H1 (cell line): ENCODE measurements at regions not wholly inside any gene's neighbourhood (a gene's known extent, or its start where the extent isn't known, plus 50 kb on each side); places are given as distances from the start of the nearest gene placed in this dataset.

Source experiments
- BRCA1 ChIP-seq: IDR thresholded peaks from 2 replicates; pipeline ENCODE4 v1.6.1; 2012; ENCODE audit warnings: low read depth, low read length, improper control_type of control experiment
- KDM5A ChIP-seq: fragments of 200-600 bp; IDR thresholded peaks from 2 replicates; pipeline ENCODE4 v1.7.1; 2012; ENCODE audit warnings: mild to moderate bottlenecking, low read length, inconsistent platforms, mixed read lengths
- PHF8 ChIP-seq: fragments of 200-600 bp; sonication (generic); conservative IDR thresholded peaks from 2 replicates; pipeline ENCODE4 v1.7.1; 2012; ENCODE audit warnings: low read depth, mild to moderate bottlenecking, inconsistent platforms, low read length, moderate library complexity
- USF2 ChIP-seq: IDR thresholded peaks from 2 replicates; pipeline ENCODE4 v1.6.1; 2011; ENCODE audit warnings: low read length, improper control_type of control experiment

GRCh38 chr17:63221939-63222338 is 224.2 kb downstream of the CYB561 start (continued):
- TF ChIP-seq KDM5A: no peak
- no peak for TF ChIP-seq USF2
- TF ChIP-seq PHF8: no peak
- no peak for TF ChIP-seq BRCA1
